ENCODE measurements at regions not wholly inside any gene's neighbourhood (a gene's known extent, or its start where the extent isn't known, plus 50 kb on each side); places are given as distances from the start of the nearest gene placed in this dataset.

DNA sequence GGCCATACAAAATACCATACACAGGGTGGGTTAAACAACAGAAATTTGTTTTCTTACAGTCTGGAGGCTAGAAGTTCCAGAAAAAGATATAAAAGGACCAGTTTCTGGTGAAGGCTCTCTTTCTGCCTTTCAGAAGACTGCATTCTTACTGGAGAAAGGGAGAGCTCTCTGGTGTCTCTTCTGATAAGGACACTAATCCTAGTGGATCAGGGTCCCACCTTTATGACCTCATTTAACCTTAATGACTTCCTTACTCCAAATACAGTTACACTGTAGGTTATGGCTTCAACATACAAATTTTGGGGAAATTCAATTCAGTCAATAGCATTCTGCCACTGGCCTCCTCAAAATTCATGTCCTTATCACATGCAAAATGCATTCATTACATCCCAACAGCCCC lies 351.9 kb upstream of the POU5F2 start:
- no peak for TF ChIP-seq ZNF384 (IDR thresholded peaks at IDR 0.05; ENCODE audit: borderline replicate concordance, low read depth, low read length)
- TF ChIP-seq BCL3 (IDR thresholded peaks at IDR 0.05; ENCODE audit: borderline replicate concordance, insufficient read depth, low read depth, low read length, poor library complexity, severe bottlenecking) = no peak
- TF ChIP-seq RCOR1 (conservative IDR thresholded peaks at IDR 0.05; ENCODE audit: low read depth, low read length) = no peak
- TF ChIP-seq CHD1 (IDR thresholded peaks at IDR 0.05; ENCODE audit: low read depth, low read length) = no peak
- TF ChIP-seq CTCF (IDR thresholded peaks at IDR 0.05 in 2 of 3, conservative IDR thresholded peaks at IDR 0.05 in 1 of 3; ENCODE audit: control insufficient read depth in 2 of 3, extremely low read depth in 1 of 3, insufficient read depth in 1 of 3, low read depth in 3 of 3, low read length in 3 of 3) = no peak
- TF ChIP-seq POLR2AphosphoS5 (IDR thresholded peaks at IDR 0.05; ENCODE audit: low read length) = no peak

Data from GM12878 (cell line).